Brain pericyte (primary cell): ENCODE measurements at regions not wholly inside any gene's neighbourhood (a gene's known extent, or its start where the extent isn't known, plus 50 kb on each side); places are given as distances from the start of the nearest gene placed in this dataset.
"Not testable (repeated sequence)": the region's sequence is repeated elsewhere in the genome, so short reads cannot be mapped to it uniquely, and the experiment has no call there.

Experiments
- DNase-seq: peaks from one replicate; pipeline ENCODE4 v3.0.0-alpha.2; 2012; ENCODE audit warnings: low read depth, low spot score

DNA sequence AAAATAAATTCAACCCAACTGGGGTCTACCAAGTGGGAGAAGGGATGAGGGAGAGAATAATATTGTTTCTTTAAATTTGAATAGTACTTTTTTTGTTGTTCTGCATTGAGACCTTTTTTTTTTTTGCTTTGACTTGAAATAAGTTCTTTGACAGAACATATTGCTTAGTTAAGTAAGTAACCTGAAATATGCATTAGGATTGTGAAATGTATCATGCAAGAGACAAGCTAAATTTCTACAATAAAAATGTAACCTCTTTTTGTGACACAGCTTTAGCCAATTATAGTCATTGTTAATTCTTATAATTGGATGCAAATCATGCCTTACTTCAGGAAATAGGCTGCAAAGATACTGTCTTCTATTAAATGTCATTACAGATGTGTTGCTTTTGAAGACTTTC is 150.0 kb upstream of the GOT2 start:
- no peak for DNase-seq

- no peak for DNase-seq
Observed at GRCh38 chr16:58883131-58883530, 149.0 kb upstream of the GOT2 start.

DNA sequence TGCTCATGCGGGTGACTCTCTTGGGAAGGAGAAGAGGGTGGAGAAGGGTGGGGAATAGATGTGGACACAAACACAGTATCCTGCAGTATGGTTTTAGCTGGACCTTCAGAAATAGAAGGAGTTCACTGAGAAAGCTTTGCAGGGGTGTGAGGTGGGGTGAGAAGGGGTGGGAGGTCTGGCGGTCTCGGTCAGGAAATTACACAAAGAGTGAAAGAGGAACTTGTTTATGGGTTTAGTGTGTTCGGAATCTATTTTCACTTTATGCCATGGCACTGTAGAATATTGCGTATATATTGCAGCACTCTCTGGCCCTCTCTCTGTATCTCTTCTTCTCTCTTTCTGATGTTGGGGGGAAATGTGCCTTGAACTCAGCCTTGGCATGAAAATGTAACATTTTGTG is 148.2 kb upstream of the GOT2 start:
- DNase-seq: no peak

- not testable (repeated sequence) for DNase-seq
Observed at GRCh38 chr16:58878641-58879040, 144.5 kb upstream of the GOT2 start.

- DNase-seq: no peak
Observed at GRCh38 chr16:58866935-58867334, 132.8 kb upstream of the GOT2 start.

- DNase-seq: no peak
Observed at GRCh38 chr16:58863761-58864160, 129.6 kb upstream of the GOT2 start.

- DNase-seq: no peak
Observed at GRCh38 chr16:58863042-58863441, 128.9 kb upstream of the GOT2 start.

GRCh38 chr16:58862334-58863021 is 128.4 kb upstream of the GOT2 start:
- DNase-seq: no peak

- DNase-seq: no peak
Observed at GRCh38 chr16:58859958-58860669, 126.0 kb upstream of the GOT2 start.

- DNase-seq: not testable (repeated sequence)
Observed at GRCh38 chr16:58858577-58858976, 124.5 kb upstream of the GOT2 start.

DNA sequence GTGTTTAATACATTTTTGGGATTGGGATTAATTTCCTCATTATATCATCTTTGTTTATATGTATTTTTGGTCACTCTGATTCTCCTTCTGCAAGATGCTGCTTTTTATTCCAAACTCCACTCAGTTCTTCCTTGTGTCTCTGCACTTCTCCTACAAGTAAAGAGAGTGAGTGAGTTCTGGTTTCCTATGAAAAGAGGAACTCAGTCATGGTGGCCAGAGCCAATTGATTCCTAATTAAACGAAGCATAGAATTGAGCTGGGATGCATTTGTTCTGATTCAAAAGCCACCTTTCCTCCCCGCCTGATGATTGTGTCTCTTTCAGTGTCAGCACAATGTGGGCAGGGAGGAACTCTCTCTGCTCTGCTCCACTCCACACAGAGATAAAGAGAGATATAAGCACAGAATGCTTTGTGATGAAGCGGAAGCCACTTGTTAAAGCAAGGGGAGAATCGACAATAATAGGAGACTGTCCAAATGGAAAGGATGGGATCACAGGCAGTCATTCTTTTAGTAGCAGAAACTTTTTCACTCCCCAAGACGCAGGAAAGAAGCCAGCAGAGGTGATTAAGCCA is 121.3 kb upstream of the GOT2 start:
- no peak for DNase-seq

GRCh38 chr16:58853854-58854791 is 120.0 kb upstream of the GOT2 start:
- DNase-seq: no peak

GRCh38 chr16:58850678-58851020 is 116.5 kb upstream of the GOT2 start:
- no peak for DNase-seq

DNA sequence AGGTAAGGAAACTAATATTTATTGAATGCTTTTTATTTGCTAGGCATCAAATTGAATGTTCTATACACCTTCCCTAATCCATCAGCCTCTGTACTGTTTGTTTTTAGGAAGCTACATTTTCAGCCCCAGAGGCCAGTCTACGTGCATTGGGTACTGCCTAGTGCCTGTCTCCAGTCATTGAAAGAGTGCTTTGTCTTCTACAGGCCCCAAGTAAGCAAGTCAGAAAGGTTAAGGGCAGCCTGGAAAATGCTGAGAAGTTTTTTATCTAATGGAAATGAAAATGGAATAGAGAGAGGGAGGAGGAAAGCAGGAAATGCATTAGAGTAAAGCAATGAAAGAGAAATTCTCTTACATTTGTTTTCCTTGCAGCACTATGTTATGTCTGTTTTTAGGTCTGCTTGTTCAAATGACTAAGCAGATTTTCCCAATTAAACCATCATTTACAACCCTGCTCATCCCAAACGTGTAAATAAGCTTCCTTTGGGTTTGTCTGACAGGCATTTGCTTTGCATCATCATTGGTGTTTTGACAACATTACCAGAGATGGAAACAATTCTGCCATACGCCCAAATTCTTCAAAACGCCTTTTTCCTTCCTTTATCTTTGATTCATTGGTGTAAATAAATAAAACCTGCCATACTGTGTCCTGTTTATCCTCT is 116.0 kb upstream of the GOT2 start:
- DNase-seq: no peak

DNA sequence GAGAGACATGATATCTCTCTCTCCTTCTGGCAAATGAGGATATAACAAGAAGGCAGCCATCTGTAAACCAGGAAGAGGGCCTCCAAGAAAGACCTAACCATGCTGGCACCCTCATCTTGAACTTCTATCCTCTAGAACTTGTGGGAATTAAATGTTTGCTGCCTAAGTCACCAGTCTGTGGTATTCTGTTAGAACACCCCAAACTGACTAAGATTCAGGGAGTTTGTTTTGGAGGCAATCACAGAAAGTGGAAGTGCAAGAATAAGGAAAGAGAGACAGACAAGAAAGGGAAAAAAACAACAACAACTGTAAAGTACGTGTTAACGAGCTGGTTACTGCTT is 114.5 kb upstream of the GOT2 start:
- no peak for DNase-seq

GRCh38 chr16:58847902-58848661 is 114.0 kb upstream of the GOT2 start:
- DNase-seq: no peak

- DNase-seq: not testable (repeated sequence)
Observed at GRCh38 chr16:58846226-58846625, 112.1 kb upstream of the GOT2 start.

GRCh38 chr16:58843675-58844074 is 109.6 kb upstream of the GOT2 start:
- DNase-seq: no peak

DNA sequence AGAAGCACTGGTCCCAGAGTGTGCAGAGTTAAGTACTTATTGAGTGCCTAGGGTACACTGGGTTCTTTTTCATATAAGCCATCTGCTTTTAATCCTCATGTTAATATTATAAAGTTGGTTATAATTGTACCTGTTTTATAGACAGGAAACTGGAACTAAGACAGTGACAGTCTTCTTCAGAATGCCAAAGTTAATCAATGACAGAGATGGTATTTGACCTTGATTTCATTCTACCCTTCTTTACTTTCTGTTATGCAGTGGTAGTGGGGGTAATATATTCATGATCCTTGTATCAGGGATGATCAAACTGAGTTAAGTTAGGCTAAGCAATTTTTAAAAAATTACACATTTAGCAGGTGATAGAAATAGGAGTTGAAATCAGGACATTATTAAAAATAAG is 108.6 kb upstream of the GOT2 start:
- DNase-seq: no peak

DNA sequence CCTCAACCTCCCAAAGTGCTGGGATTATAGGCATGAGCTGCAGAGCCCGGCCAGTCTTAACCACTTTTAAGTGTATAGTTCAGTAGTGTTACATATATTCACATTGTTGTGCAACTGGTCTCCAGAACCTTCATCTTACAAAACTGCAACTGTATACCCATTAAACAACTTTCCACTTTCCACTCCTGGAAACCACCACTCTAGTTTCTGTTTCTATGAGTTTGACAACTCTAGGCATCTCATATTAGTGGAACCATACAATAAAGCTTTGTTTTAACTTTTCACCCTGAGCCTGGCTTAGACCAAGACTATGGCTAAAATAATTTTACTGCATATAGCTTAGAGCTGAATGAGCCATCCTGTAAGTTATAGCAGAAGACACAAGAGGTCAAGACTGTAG is 108.0 kb upstream of the GOT2 start:
- no peak for DNase-seq

GRCh38 chr16:58837950-58838349 is 103.8 kb upstream of the GOT2 start:
- no peak for DNase-seq
